ENCODE measurements at regions not wholly inside any gene's neighbourhood (a gene's known extent, or its start where the extent isn't known, plus 50 kb on each side); places are given as distances from the start of the nearest gene placed in this dataset.

DNA sequence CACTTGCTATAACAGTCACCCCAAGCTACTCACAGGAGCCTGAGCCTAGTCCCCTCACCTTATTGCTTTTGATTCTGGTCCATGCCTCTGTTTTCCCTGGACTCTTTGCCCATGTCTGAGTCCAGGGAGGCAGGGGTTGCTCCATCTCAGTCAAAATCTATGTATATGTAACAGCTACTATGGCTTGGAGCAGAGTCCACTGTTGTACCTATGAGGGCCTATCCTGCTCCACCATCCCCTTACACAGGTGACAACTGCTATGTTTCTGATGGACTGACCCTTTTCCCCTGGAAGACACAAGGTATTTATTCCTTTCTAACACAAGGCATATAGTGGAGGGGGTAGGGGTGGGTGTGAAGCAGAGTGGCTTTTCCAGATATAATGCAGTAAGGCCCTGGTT lies 119.6 kb downstream of the VPREB1 start (continued):
- TF ChIP-seq, protein P1, sequence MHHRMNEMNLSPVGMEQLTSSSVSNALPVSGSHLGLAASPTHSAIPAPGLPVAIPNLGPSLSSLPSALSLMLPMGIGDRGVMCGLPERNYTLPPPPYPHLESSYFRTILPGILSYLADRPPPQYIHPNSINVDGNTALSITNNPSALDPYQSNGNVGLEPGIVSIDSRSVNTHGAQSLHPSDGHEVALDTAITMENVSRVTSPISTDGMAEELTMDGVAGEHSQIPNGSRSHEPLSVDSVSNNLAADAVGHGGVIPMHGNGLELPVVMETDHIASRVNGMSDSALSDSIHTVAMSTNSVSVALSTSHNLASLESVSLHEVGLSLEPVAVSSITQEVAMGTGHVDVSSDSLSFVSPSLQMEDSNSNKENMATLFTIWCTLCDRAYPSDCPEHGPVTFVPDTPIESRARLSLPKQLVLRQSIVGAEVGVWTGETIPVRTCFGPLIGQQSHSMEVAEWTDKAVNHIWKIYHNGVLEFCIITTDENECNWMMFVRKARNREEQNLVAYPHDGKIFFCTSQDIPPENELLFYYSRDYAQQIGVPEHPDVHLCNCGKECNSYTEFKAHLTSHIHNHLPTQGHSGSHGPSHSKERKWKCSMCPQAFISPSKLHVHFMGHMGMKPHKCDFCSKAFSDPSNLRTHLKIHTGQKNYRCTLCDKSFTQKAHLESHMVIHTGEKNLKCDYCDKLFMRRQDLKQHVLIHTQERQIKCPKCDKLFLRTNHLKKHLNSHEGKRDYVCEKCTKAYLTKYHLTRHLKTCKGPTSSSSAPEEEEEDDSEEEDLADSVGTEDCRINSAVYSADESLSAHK (CRISPR knock-in tag; IDR thresholded peaks at IDR 0.05; ENCODE audit: borderline replicate concordance) = no peak
- TF ChIP-seq MAFK (conservative IDR thresholded peaks at IDR 0.05 in 1 of 2, IDR thresholded peaks at IDR 0.05 in 1 of 2; ENCODE audit: low read length in 2 of 2) = no peak
- TF ChIP-seq, protein P2, sequence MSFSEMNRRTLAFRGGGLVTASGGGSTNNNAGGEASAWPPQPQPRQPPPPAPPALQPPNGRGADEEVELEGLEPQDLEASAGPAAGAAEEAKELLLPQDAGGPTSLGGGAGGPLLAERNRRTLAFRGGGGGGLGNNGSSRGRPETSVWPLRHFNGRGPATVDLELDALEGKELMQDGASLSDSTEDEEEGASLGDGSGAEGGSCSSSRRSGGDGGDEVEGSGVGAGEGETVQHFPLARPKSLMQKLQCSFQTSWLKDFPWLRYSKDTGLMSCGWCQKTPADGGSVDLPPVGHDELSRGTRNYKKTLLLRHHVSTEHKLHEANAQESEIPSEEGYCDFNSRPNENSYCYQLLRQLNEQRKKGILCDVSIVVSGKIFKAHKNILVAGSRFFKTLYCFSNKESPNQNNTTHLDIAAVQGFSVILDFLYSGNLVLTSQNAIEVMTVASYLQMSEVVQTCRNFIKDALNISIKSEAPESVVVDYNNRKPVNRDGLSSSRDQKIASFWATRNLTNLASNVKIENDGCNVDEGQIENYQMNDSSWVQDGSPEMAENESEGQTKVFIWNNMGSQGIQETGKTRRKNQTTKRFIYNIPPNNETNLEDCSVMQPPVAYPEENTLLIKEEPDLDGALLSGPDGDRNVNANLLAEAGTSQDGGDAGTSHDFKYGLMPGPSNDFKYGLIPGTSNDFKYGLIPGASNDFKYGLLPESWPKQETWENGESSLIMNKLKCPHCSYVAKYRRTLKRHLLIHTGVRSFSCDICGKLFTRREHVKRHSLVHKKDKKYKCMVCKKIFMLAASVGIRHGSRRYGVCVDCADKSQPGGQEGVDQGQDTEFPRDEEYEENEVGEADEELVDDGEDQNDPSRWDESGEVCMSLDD (CRISPR knock-in tag; IDR thresholded peaks at IDR 0.05; ENCODE audit: borderline replicate concordance) = no peak
- TF ChIP-seq CHCHD3 (CRISPR knock-in tag; IDR thresholded peaks at IDR 0.05) = no peak
- TF ChIP-seq ZKSCAN8 (CRISPR knock-in tag; IDR thresholded peaks at IDR 0.05; ENCODE audit: borderline replicate concordance) = no peak

DNA sequence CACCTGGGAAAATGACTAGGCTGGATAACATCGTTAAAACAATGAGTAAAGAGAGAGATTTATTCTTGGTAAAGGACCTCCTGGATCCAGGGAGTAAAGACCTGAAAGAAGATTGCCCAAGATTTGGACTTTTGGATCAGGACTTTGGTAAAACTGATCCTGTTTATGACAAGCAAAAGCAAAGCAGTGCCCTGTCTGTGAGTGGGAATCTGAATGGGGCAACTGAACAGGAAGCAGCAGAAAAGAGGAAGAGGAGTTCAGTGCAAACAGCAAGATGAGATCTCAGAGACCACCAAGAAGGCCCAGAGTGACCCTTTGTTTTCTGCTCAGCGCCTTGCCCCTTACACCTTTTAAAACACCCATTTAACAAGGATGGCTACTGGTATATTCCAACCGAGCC lies 122.0 kb downstream of the VPREB1 start:
- 5% methylated on average over 2 of the region's 3 CpGs for WGBS (ENCODE audit: low lambda C conversion rate)
- H3K4me3 ChIP-seq (replicated peaks in 1 of 3; ENCODE audit: insufficient read depth in 1 of 3, low read depth in 2 of 3, low read length in 3 of 3) = no peak overlapping the region
- no peaks in the 10 kb centered on the region for H3K36me3 ChIP-seq (replicated peaks in 1 of 2; ENCODE audit: control insufficient read depth in 1 of 2, insufficient read depth in 2 of 2, low read length in 2 of 2)
- POLR2A ChIA-PET = no interaction called here
- CTCF ChIA-PET (ENCODE audit: low intra/inter-chr PET ratio, low total read pairs) = no interaction called here
- ATAC-seq (no peak), FAIRE-seq (no peak), DNase-seq (ENCODE audit: low spot score) (no peak)
- H3K79me2 ChIP-seq (ENCODE audit: insufficient read depth, low read length) = no peaks in the 10 kb centered on the region
- in situ Hi-C loops (cut with HindIII; ENCODE audit: extremely low pct_ligation_motif_present, low pct_unique_long_range_greater_than_20kb) = no loop called here
- H3K4me2 ChIP-seq (ENCODE audit: low read depth, low read length) = no peak overlapping the region
- no peaks in the 10 kb centered on the region for H3K9me3 ChIP-seq (ENCODE audit: low read length)
- no peaks in the 10 kb centered on the region for H4K20me1 ChIP-seq (ENCODE audit: insufficient read depth, low read length)
- no peak overlapping the region for H3K9ac ChIP-seq (ENCODE audit: insufficient read depth, low read depth, low read length)
- H3K27me3 ChIP-seq (ENCODE audit: control insufficient read depth in 1 of 2, insufficient read depth in 2 of 2, low read length in 2 of 2) = peaks cover 0 to 13% of the 10 kb centered on the region in 2 experiments; a peak in 3 of 5 replicates
- no peak overlapping the region for H3K27ac ChIP-seq (ENCODE audit: extremely low read length, insufficient read depth, low read length)
- H3K4me1 ChIP-seq (ENCODE audit: insufficient read depth, low read length) = no peaks in the 10 kb centered on the region
- no peak overlapping the region for H2AFZ ChIP-seq (ENCODE audit: low read length)
- no TSS peak for BruUV-seq (replicated peaks)
- intact Hi-C loops (cut with micrococcal nuclease; ENCODE audit: unreplicated experiment) = no loop called here
- TF ChIP-seq ZNF766 (CRISPR knock-in tag; IDR thresholded peaks at IDR 0.05; ENCODE audit: borderline replicate concordance) (no peak), RFXAP (CRISPR knock-in tag; IDR thresholded peaks at IDR 0.05; ENCODE audit: borderline replicate concordance) (no peak)
- TF ChIP-seq, protein P3, sequence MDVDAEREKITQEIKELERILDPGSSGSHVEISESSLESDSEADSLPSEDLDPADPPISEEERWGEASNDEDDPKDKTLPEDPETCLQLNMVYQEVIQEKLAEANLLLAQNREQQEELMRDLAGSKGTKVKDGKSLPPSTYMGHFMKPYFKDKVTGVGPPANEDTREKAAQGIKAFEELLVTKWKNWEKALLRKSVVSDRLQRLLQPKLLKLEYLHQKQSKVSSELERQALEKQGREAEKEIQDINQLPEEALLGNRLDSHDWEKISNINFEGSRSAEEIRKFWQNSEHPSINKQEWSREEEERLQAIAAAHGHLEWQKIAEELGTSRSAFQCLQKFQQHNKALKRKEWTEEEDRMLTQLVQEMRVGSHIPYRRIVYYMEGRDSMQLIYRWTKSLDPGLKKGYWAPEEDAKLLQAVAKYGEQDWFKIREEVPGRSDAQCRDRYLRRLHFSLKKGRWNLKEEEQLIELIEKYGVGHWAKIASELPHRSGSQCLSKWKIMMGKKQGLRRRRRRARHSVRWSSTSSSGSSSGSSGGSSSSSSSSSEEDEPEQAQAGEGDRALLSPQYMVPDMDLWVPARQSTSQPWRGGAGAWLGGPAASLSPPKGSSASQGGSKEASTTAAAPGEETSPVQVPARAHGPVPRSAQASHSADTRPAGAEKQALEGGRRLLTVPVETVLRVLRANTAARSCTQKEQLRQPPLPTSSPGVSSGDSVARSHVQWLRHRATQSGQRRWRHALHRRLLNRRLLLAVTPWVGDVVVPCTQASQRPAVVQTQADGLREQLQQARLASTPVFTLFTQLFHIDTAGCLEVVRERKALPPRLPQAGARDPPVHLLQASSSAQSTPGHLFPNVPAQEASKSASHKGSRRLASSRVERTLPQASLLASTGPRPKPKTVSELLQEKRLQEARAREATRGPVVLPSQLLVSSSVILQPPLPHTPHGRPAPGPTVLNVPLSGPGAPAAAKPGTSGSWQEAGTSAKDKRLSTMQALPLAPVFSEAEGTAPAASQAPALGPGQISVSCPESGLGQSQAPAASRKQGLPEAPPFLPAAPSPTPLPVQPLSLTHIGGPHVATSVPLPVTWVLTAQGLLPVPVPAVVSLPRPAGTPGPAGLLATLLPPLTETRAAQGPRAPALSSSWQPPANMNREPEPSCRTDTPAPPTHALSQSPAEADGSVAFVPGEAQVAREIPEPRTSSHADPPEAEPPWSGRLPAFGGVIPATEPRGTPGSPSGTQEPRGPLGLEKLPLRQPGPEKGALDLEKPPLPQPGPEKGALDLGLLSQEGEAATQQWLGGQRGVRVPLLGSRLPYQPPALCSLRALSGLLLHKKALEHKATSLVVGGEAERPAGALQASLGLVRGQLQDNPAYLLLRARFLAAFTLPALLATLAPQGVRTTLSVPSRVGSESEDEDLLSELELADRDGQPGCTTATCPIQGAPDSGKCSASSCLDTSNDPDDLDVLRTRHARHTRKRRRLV (CRISPR knock-in tag; IDR thresholded peaks at IDR 0.05) = no peak

Measured in HepG2 (cell line).